SK-N-SH (cell line): ENCODE measurements at regions not wholly inside any gene's neighbourhood (a gene's known extent, or its start where the extent isn't known, plus 50 kb on each side); places are given as distances from the start of the nearest gene placed in this dataset.

Experiments used
- CTCF ChIA-PET: fragments of 300-600, 350-600 bp; formaldehyde crosslinking; extraction: SDS; loops from one replicate; lab custom pipeline; 2021; lab: Yijun Ruan, JAX
- POLR2A ChIA-PET: fragments of 350-600 bp; sonication (Branson Sonifier 250); formaldehyde crosslinking; extraction: SDS; loops from one replicate; lab custom pipeline; 2020; ENCODE audit warnings: antibody characterized with exemption, inconsistent platforms; lab: Yijun Ruan, JAX
- DNase-seq: peaks from one replicate; pipeline ENCODE4 v3.0.0; 2012
- H2AFZ ChIP-seq: fragments of 200-600 bp; sonication (generic); 2 replicates; pipeline ENCODE4 v1.8.1; 2016; ENCODE audit warnings: antibody characterized with exemption, mild to moderate bottlenecking, low read depth
- H3F3A ChIP-seq: fragments of 200-600 bp; sonication (generic); replicated peaks from 2 replicates; pipeline ENCODE3; 2016; ENCODE audit warnings: antibody characterized with exemption, mild to moderate bottlenecking; ENCODE audit not compliant: insufficient read depth
- H3K27ac ChIP-seq, 2 experiments: fragments of 200-500 bp in 1 of 2; fragments of 200-600 bp in 1 of 2; sonication (Bioruptor generic) in 1 of 2; sonication (generic), shearing (Covaris generic) in 1 of 2; 2 replicates each; pipeline versions ENCODE4 v1.5.1 to v1.6.1; 2014 to 2016; ENCODE audit warnings: low read depth in 2 of 2, inconsistent platforms in 1 of 2, low read length in 1 of 2, mild to moderate bottlenecking in 1 of 2, mixed read lengths in 1 of 2
- H3K27me3 ChIP-seq: fragments of 200-600 bp; sonication (generic), shearing (Covaris generic); 2 replicates; pipeline ENCODE4 v1.6.1; 2016; ENCODE audit warnings: mixed run types; ENCODE audit not compliant: insufficient read depth
- H3K36me3 ChIP-seq, 2 experiments: fragments of 200-500 bp in 1 of 2; fragments of 200-600 bp in 1 of 2; sonication (Bioruptor generic) in 1 of 2; sonication (generic) in 1 of 2; replicated peaks in 1 of 2; 2 replicates each; pipeline versions ENCODE3 to v1.5.1; 2014 to 2016; ENCODE audit warnings: low read length in 1 of 2, mild to moderate bottlenecking in 1 of 2; ENCODE audit not compliant: insufficient read depth in 2 of 2, control insufficient read depth in 1 of 2
- H3K4me1 ChIP-seq, 2 experiments: fragments of 200-500 bp in 1 of 2; fragments of 200-600 bp in 1 of 2; sonication (Bioruptor generic) in 1 of 2; sonication (generic), shearing (Covaris generic) in 1 of 2; 2 replicates each; pipeline versions ENCODE4 v1.5.1 to v1.6.1; 2014 to 2016; ENCODE audit warnings: low read depth in 1 of 2, low read length in 1 of 2, mixed run types in 1 of 2; ENCODE audit not compliant: insufficient read depth in 2 of 2, control insufficient read depth in 1 of 2
- H3K4me2 ChIP-seq: fragments of 200-600 bp; sonication (generic), shearing (Covaris generic); 2 replicates; pipeline ENCODE4 v1.6.1; 2017; ENCODE audit warnings: mixed run types
- H3K4me3 ChIP-seq, 2 experiments: fragments of 200-500 bp in 1 of 2; fragments of 200-600 bp in 1 of 2; sonication (Bioruptor generic) in 1 of 2; sonication (generic), shearing (Covaris generic) in 1 of 2; 2 replicates each; pipeline versions ENCODE4 v1.5.1 to v1.8.1; 2014 to 2016; ENCODE audit warnings: low read depth in 2 of 2, inconsistent platforms in 1 of 2, low read length in 1 of 2, mild to moderate bottlenecking in 1 of 2, mixed read lengths in 1 of 2, moderate library complexity in 1 of 2
- H3K79me2 ChIP-seq: fragments of 200-600 bp; sonication (generic); 2 replicates; pipeline ENCODE4 v1.8.1; 2017; ENCODE audit warnings: mild to moderate bottlenecking; ENCODE audit not compliant: insufficient read depth
- H3K9ac ChIP-seq: fragments of 200-600 bp; sonication (generic); 2 replicates; pipeline ENCODE4 v1.6.1; 2017; ENCODE audit warnings: mixed run types
- H3K9me2 ChIP-seq: fragments of 200-600 bp; sonication (generic); 2 replicates; pipeline ENCODE4 v1.6.1; 2017; ENCODE audit warnings: mixed run types
- H3K9me3 ChIP-seq: fragments of 200-600 bp; sonication (generic); 2 replicates; pipeline ENCODE4 v1.6.1; 2017; ENCODE audit warnings: mixed run types, mild to moderate bottlenecking, moderate library complexity
- H4K20me1 ChIP-seq: fragments of 200-600 bp; sonication (generic); 2 replicates; pipeline ENCODE4 v1.6.1; 2017; ENCODE audit warnings: mild to moderate bottlenecking, mixed run types; ENCODE audit not compliant: insufficient read depth
- CTCF ChIP-seq: fragments of 200-600 bp; sonication (generic); IDR thresholded peaks from 2 replicates; pipeline ENCODE4 v1.6.1; 2017; ENCODE audit warnings: antibody characterized with exemption, mild to moderate bottlenecking, moderate library complexity
- EP300 ChIP-seq, 2 experiments: IDR thresholded peaks; 2 replicates each; pipeline versions ENCODE4 v1.4.0 to v1.6.1; 2012; ENCODE audit warnings: borderline replicate concordance in 1 of 2, low read depth in 1 of 2, low read length in 1 of 2
- FOSL2 ChIP-seq: IDR thresholded peaks from 2 replicates; pipeline ENCODE4 v1.4.0; 2012; ENCODE audit warnings: low read depth, mild to moderate bottlenecking, moderate library complexity, borderline replicate concordance
- FOXJ3 ChIP-seq: sonication (generic); formaldehyde crosslinking; IDR thresholded peaks from 2 replicates; pipeline ENCODE4 v1.5.1; 2020; ENCODE audit warnings: mild to moderate bottlenecking, missing genetic modification reagents
- FOXM1 ChIP-seq: IDR thresholded peaks from 2 replicates; pipeline ENCODE4 v1.4.0; 2012; ENCODE audit warnings: low read depth, mild to moderate bottlenecking
- GABPA ChIP-seq: IDR thresholded peaks from 2 replicates; pipeline ENCODE4 v1.4.0; 2012; ENCODE audit warnings: low read depth, mild to moderate bottlenecking
- IRF3 ChIP-seq: fragments of 150-350 bp; IDR thresholded peaks from 2 replicates; pipeline ENCODE4 v1.6.1; 2016; ENCODE audit warnings: mild to moderate bottlenecking, low read depth, low read length
- JUND ChIP-seq: IDR thresholded peaks from 2 replicates; pipeline ENCODE4 v1.4.0; 2012
- MAX ChIP-seq: IDR thresholded peaks from 2 replicates; pipeline ENCODE4 v1.4.0; 2012; ENCODE audit warnings: low read depth
- POLR2AphosphoS5 ChIP-seq: IDR thresholded peaks from 2 replicates; pipeline ENCODE4 v1.6.1; 2012; ENCODE audit warnings: low read depth, low read length
- RXRA ChIP-seq: IDR thresholded peaks from 2 replicates; pipeline ENCODE4 v1.4.0; 2012; ENCODE audit warnings: low read depth, mild to moderate bottlenecking, borderline replicate concordance
- SIN3A ChIP-seq: IDR thresholded peaks from 2 replicates; pipeline ENCODE4 v1.6.1; 2012; ENCODE audit warnings: low read depth, mild to moderate bottlenecking, low read length, moderate library complexity, borderline replicate concordance
- SMC3 ChIP-seq: IDR thresholded peaks from 2 replicates; pipeline ENCODE4 v1.6.1; 2012; ENCODE audit warnings: low read depth, low read length, improper control_type of control experiment
- TAF1 ChIP-seq: IDR thresholded peaks from 2 replicates; pipeline ENCODE4 v1.6.1; 2012; ENCODE audit warnings: low read depth, mild to moderate bottlenecking, low read length, moderate library complexity, borderline replicate concordance
- TCF12 ChIP-seq: IDR thresholded peaks from 2 replicates; pipeline ENCODE4 v1.4.0; 2012
- USF2 ChIP-seq: fragments of 150-350 bp; IDR thresholded peaks from 2 replicates; pipeline ENCODE4 v1.6.1; 2017; ENCODE audit warnings: antibody characterized with exemption, low read length, low read depth, borderline replicate concordance
- ZBTB33 ChIP-seq: IDR thresholded peaks from 2 replicates; pipeline ENCODE4 v1.4.0; 2012; ENCODE audit warnings: low read depth, borderline replicate concordance
- WGBS: methylation state at CpG from one replicate; pipeline ENCODE4 v1.1.6; 2017; ENCODE audit warnings: low lambda C conversion rate; 5-methylcytosine and 5-hydroxymethylcytosine counted together

- H3K9me3 ChIP-seq = peaks cover 6% of the 10 kb centered on the region; the same call in 1 of the 2 replicates
- H2AFZ ChIP-seq = no peak overlapping the region
- H3F3A ChIP-seq = no peaks in the 10 kb centered on the region
- no peak overlapping the region for H3K4me3 ChIP-seq
- DNase-seq = no peak
- TF ChIP-seq SMC3 = no peak
- no peak for TF ChIP-seq TCF12
- TF ChIP-seq EP300 (IDR thresholded peaks at IDR 0.05; ENCODE audit: borderline replicate concordance in 1 of 2, low read depth in 1 of 2, low read length in 1 of 2) = no peak
- TF ChIP-seq POLR2AphosphoS5 = no peak
- no peak for TF ChIP-seq TAF1
- TF ChIP-seq RXRA = no peak
- TF ChIP-seq FOXJ3 = no peak
- no peak for TF ChIP-seq SIN3A
- no peak for TF ChIP-seq JUND
- no peaks in the 10 kb centered on the region for H3K4me1 ChIP-seq
- no peaks in the 10 kb centered on the region for H3K9me2 ChIP-seq
- POLR2A ChIA-PET = no interaction called here
- H3K79me2 ChIP-seq = no peaks in the 10 kb centered on the region
- H3K27me3 ChIP-seq = no peaks in the 10 kb centered on the region
- H3K4me2 ChIP-seq = no peak overlapping the region
- H3K36me3 ChIP-seq = no peaks in the 10 kb centered on the region
- H3K9ac ChIP-seq = no peak overlapping the region
- CTCF ChIA-PET = no interaction called here
- H3K27ac ChIP-seq = no peak overlapping the region
- no peaks in the 10 kb centered on the region for H4K20me1 ChIP-seq
Measured at GRCh38 chr12:73159954-73160353, 887.8 kb downstream of the TRHDE start.

- Histone ChIP-seq H3K9me3 (no peaks in the 10 kb centered on the region), H3K27ac (no peak overlapping the region), H3K36me3 (no peaks in the 10 kb centered on the region), H3K4me2 (no peak overlapping the region)
- CTCF ChIA-PET = no interaction called here
- no peak for DNase-seq
- TF ChIP-seq FOSL2 (no peak), GABPA (no peak), ZBTB33 (no peak), CTCF (no peak), USF2 (no peak), TAF1 (no peak), IRF3 (no peak), FOXM1 (no peak), RXRA (no peak), MAX (no peak)
- TF ChIP-seq, all 33 proteins: peak for 0
- POLR2A ChIA-PET = no interaction called here
- Histone ChIP-seq H4K20me1 (no peaks in the 10 kb centered on the region), H3K27me3 (no peaks in the 10 kb centered on the region), H3K9ac (no peak overlapping the region), H3K4me1 (no peaks in the 10 kb centered on the region), H3K9me2 (peaks cover 9% of the 10 kb centered on the region; the same call in 1 of the 2 replicates), H2AFZ (no peak overlapping the region), H3K79me2 (no peaks in the 10 kb centered on the region), H3K4me3 (no peak overlapping the region), H3F3A (no peaks in the 10 kb centered on the region)
- WGBS = 41% methylated on average over 2 of the region's 2 CpGs
Measured at GRCh38 chr12:73161970-73162369, 889.8 kb downstream of the TRHDE start.
